K562 (cell line): ENCODE measurements at regions not wholly inside any gene's neighbourhood (a gene's known extent, or its start where the extent isn't known, plus 50 kb on each side); places are given as distances from the start of the nearest gene placed in this dataset.

ENCODE experiments used
- ATAC-seq: fragments of 200-7000 bp; cut with Tn5 transposase; 3 replicates; pipeline ENCODE4 v1.9.1; 2020; ENCODE audit warnings: moderate library complexity
- BruUV-seq: library from RNA; stranded (reverse); fragments of 400-500 nt; replicated peaks from 2 replicates; lab custom pipeline; 2021; lab: Mats Ljungman, UMichigan
- CTCF ChIA-PET: fragments of 300-600 bp; formaldehyde crosslinking; extraction: SDS; loops from one replicate; lab custom pipeline; 2021; ENCODE audit warnings: low intra/inter-chr PET ratio; lab: Yijun Ruan, JAX
- POLR2A ChIA-PET: fragments of 300-600, 350-650 bp; sonication (Branson Sonifier 250); formaldehyde crosslinking; extraction: SDS; loops from one replicate; lab custom pipeline; 2021; ENCODE audit warnings: antibody characterized with exemption, inconsistent platforms; lab: Yijun Ruan, JAX
- DNase-seq, 4 experiments: peaks; one replicate each; pipeline versions ENCODE4 v3.0.0 to v3.0.0-alpha.2; 2011 to 2018; ENCODE audit warnings: low spot score in 3 of 4, mixed read lengths in 3 of 4; ENCODE audit errors: extremely low read depth in 1 of 4
- FAIRE-seq: peaks from 2 replicates; lab custom pipeline; 2011; peaks lifted over from hg19 to GRCh38; lab: Jason Lieb, UNC
- H2AFZ ChIP-seq: 2 replicates; pipeline ENCODE4 v1.6.0; 2011; ENCODE audit warnings: low read depth, low read length, control low read depth, inconsistent platforms
- H3K27ac ChIP-seq: fragments of 200-600 bp; 3 replicates; pipeline ENCODE4 v1.8.0; 2011; ENCODE audit warnings: low read depth, mild to moderate bottlenecking, control low read depth, inconsistent platforms, low read length, moderate library complexity, mixed read lengths; ENCODE audit errors: extremely low read depth
- H3K27me3 ChIP-seq, 2 experiments: fragments of 300-600 bp in 1 of 2; 2 replicates in 1 of 2; 3 replicates in 1 of 2; pipeline versions ENCODE4 v1.6.0 to v1.8.0; 2011; ENCODE audit warnings: inconsistent platforms in 2 of 2, low read length in 2 of 2, mild to moderate bottlenecking in 1 of 2, mixed read lengths in 1 of 2, moderate library complexity in 1 of 2; ENCODE audit not compliant: control insufficient read depth in 2 of 2, insufficient read depth in 2 of 2
- H3K36me3 ChIP-seq: fragments of 300-600 bp; 3 replicates; pipeline ENCODE4 v1.8.0; 2011; ENCODE audit warnings: mild to moderate bottlenecking, low read length, inconsistent platforms; ENCODE audit not compliant: control insufficient read depth, insufficient read depth
- H3K4me1 ChIP-seq, 2 experiments: fragments of 200-600 bp in 1 of 2; replicated peaks in 1 of 2; 2 replicates in 1 of 2; 3 replicates in 1 of 2; pipeline versions ENCODE4 v1.5.1 to v1.8.0; 2011; ENCODE audit warnings: inconsistent platforms in 2 of 2, low read length in 2 of 2, mild to moderate bottlenecking in 1 of 2, mixed read lengths in 1 of 2, moderate library complexity in 1 of 2; ENCODE audit not compliant: control insufficient read depth in 2 of 2, insufficient read depth in 2 of 2
- H3K4me2 ChIP-seq: 2 replicates; pipeline ENCODE4 v1.6.1; 2011; ENCODE audit warnings: low read length, control low read depth, inconsistent platforms, mixed read lengths; ENCODE audit not compliant: insufficient read depth
- H3K4me3 ChIP-seq: fragments of 200-600 bp; sonication (generic), shearing (Covaris generic); 2 replicates; pipeline ENCODE4 v1.5.1; 2016; ENCODE audit warnings: control low read depth, inconsistent platforms
- H3K79me2 ChIP-seq: fragments of 200-600 bp; 3 replicates; pipeline ENCODE4 v1.8.0; 2011; ENCODE audit warnings: low read length, inconsistent platforms; ENCODE audit not compliant: control insufficient read depth, insufficient read depth
- H3K9ac ChIP-seq, 2 experiments: 2 replicates each; pipeline versions ENCODE4 v1.6.0 to v1.6.1; 2011; ENCODE audit warnings: low read depth in 2 of 2, low read length in 2 of 2, control low read depth in 1 of 2, inconsistent platforms in 1 of 2, mild to moderate bottlenecking in 1 of 2, mixed read lengths in 1 of 2; ENCODE audit not compliant: insufficient read depth in 1 of 2
- H3K9me1 ChIP-seq: one replicate; pipeline ENCODE4 v1.6.0; 2011; ENCODE audit warnings: inconsistent platforms, mild to moderate bottlenecking, low read length, moderate library complexity; ENCODE audit not compliant: control insufficient read depth, insufficient read depth
- H3K9me3 ChIP-seq: replicated peaks from 2 replicates; pipeline ENCODE4 v1.5.1; 2011; ENCODE audit warnings: low read depth, low read length, inconsistent platforms; ENCODE audit not compliant: control insufficient read depth, insufficient read depth
- H4K20me1 ChIP-seq: replicated peaks from 2 replicates; pipeline ENCODE4 v1.6.1; 2011; ENCODE audit warnings: low read length, inconsistent platforms, mixed read lengths; ENCODE audit not compliant: control insufficient read depth, insufficient read depth
- BMI1 ChIP-seq: fragments of 150-350 bp; IDR thresholded peaks from 2 replicates; pipeline ENCODE4 v1.6.1; 2014; ENCODE audit warnings: low read length
- DDX20 ChIP-seq: fragments of 450-650 bp; IDR thresholded peaks from 2 replicates; pipeline ENCODE4 v1.6.1; 2016; ENCODE audit warnings: missing genetic modification characterization, low read depth, mild to moderate bottlenecking, missing compliant biosample characterization, moderate library complexity
- DEAF1 ChIP-seq: fragments of 450-650 bp; formaldehyde crosslinking; IDR thresholded peaks from 2 replicates; pipeline ENCODE4 v1.4.0; 2020; ENCODE audit warnings: mild to moderate bottlenecking, moderate library complexity
- ETV1 ChIP-seq: fragments of 450-650 bp; conservative IDR thresholded peaks from 2 replicates; pipeline ENCODE4 v1.6.1; 2016; ENCODE audit warnings: missing genetic modification characterization, control low read depth, low read depth, missing compliant biosample characterization
- IRF1 ChIP-seq: sonication (generic); formaldehyde crosslinking; IDR thresholded peaks from 2 replicates; pipeline ENCODE4 v1.8.0; 2022; ENCODE audit warnings: missing genetic modification reagents, mild to moderate bottlenecking, borderline replicate concordance
- PBX2 ChIP-seq, 2 experiments: IDR thresholded peaks in 1 of 2; conservative IDR thresholded peaks in 1 of 2; 2 replicates each; pipeline ENCODE4 v1.6.1; 2016; ENCODE audit warnings: low read depth in 2 of 2, mild to moderate bottlenecking in 1 of 2, missing compliant biosample characterization in 1 of 2, missing genetic modification characterization in 1 of 2, moderate library complexity in 1 of 2
- ZNF23 ChIP-seq: fragments of 250-450 bp; sonication (Bioruptor Pico); IDR thresholded peaks from 2 replicates; pipeline ENCODE4 v1.4.0; 2020; ENCODE audit warnings: mild to moderate bottlenecking
- ZNF253 ChIP-seq: fragments of 250-450 bp; sonication (Bioruptor Pico); conservative IDR thresholded peaks from 2 replicates; pipeline ENCODE4 v1.6.1; 2021; ENCODE audit warnings: mild to moderate bottlenecking
- ZNF324 ChIP-seq: fragments of 250-450 bp; sonication (Bioruptor Pico); IDR thresholded peaks from 2 replicates; pipeline ENCODE4 v1.4.0; 2020; ENCODE audit warnings: mild to moderate bottlenecking
- WGBS: fragments of 100-300 bp; shearing (Covaris generic); methylation state at CpG from one replicate; pipeline ENCODE4 v1.1.6; 2016; ENCODE audit warnings: low coverage, mixed read lengths; ENCODE audit not compliant: insufficient coverage; ENCODE audit errors: missing lambda C conversion rate; 5-methylcytosine and 5-hydroxymethylcytosine counted together
- in situ Hi-C: fragments of 300-500 bp; cut with MboI; formaldehyde crosslinking; loops from 4 replicates; pipeline ENCODE4 v1.15.0; 2018; ENCODE audit warnings: inconsistent platforms, mixed read lengths
- intact Hi-C: fragments of 100-400 bp; cut with micrococcal nuclease; formaldehyde crosslinking; loops from 2 replicates; pipeline ENCODE4 v1.14.2; 2022

DNA sequence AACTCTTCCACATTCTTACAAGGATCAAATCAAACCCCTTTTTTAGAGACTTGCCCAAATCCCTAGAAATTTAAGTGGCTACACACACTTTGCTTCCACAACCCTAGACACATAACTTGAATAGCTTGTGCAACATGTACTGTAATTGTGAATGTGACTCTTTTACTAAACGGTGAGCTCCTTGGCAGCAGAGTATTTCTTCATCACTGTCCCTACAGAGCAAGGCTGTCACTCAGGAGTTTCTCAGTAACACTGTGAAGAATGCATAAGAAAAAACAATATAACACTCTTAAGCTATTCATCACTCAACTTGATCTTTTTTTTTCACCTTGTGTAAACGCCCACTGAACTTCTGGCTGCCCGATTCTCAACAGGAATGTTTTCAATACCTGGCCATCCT is 53.8 kb upstream of the ADAMTS18 start:
- Histone ChIP-seq H3K27me3 (no peaks in the 10 kb centered on the region), H3K9me1 (no peaks in the 10 kb centered on the region), H3K36me3 (no peaks in the 10 kb centered on the region), H3K79me2 (no peaks in the 10 kb centered on the region), H3K4me2 (no peak overlapping the region), H3K27ac (no peak overlapping the region), H3K4me1 (no peaks in the 10 kb centered on the region), H2AFZ (no peak overlapping the region), H4K20me1 (no peaks in the 10 kb centered on the region), H3K9me3 (no peaks in the 10 kb centered on the region), H3K9ac (no peak overlapping the region), H3K4me3 (no peak overlapping the region)
- WGBS, result 0% methylated on average over 3 of the region's 3 CpGs
- FAIRE-seq, result no peak
- ChIA-PET POLR2A (no interaction called here), CTCF (no interaction called here)
- in situ Hi-C loops (no loop called here), intact Hi-C loops (no loop called here)
- TF ChIP-seq IRF1 (CRISPR knock-in tag) (no peak), ZNF324 (CRISPR knock-in tag) (no peak), DEAF1 (CRISPR knock-in tag) (no peak), ZNF253 (CRISPR knock-in tag) (no peak), ZNF23 (no peak), PBX2 (CRISPR knock-in tag; IDR thresholded peaks at IDR 0.05; ENCODE audit: low read depth) (no peak), PBX2 (tag; conservative IDR thresholded peaks at IDR 0.05; ENCODE audit: low read depth) (no peak), DDX20 (tag) (no peak), BMI1 (no peak), ETV1 (tag) (no peak)
- no peak for ATAC-seq
- no TSS peak for BruUV-seq
- DNase-seq, result no peak
